CD8-positive, alpha-beta memory T cell (primary cell): ENCODE measurements at regions not wholly inside any gene's neighbourhood (a gene's known extent, or its start where the extent isn't known, plus 50 kb on each side); places are given as distances from the start of the nearest gene placed in this dataset.

Source experiments
- CTCF ChIA-PET: fragments of 350-600 bp; sonication (Branson Sonifier 250); formaldehyde crosslinking; loops from one replicate; lab custom pipeline; 2021; ENCODE audit warnings: antibody characterized with exemption; lab: Charles Lee
- POLR2A ChIA-PET: fragments of 350-600 bp; sonication (Branson Sonifier 250); formaldehyde crosslinking; loops from one replicate; lab custom pipeline; 2021; ENCODE audit warnings: antibody characterized with exemption; lab: Charles Lee
- DNase-seq, 5 donors: peaks; one replicate each; pipeline versions ENCODE4 v3.0.0 to v3.0.0-alpha.2; 2020 to 2022; ENCODE audit warnings: mixed read lengths in 1 of 5
- H3K27ac ChIP-seq: one replicate; pipeline ENCODE4 v1.7.0; 2013; ENCODE audit warnings: low read depth, mild to moderate bottlenecking, low read length, moderate library complexity
- H3K27me3 ChIP-seq: 2 replicates; pipeline ENCODE4 v1.7.0; 2013; ENCODE audit warnings: low read length, mild to moderate bottlenecking; ENCODE audit not compliant: insufficient read depth, poor library complexity, severe bottlenecking
- H3K36me3 ChIP-seq: 2 replicates; pipeline ENCODE4 v1.7.0; 2013; ENCODE audit warnings: mild to moderate bottlenecking, low read length, moderate library complexity; ENCODE audit not compliant: insufficient read depth
- H3K4me1 ChIP-seq: 2 replicates; pipeline ENCODE4 v1.7.0; 2013; ENCODE audit warnings: mild to moderate bottlenecking, low read length, moderate library complexity; ENCODE audit not compliant: insufficient read depth
- H3K4me3 ChIP-seq: 2 replicates; pipeline ENCODE4 v1.7.0; 2013; ENCODE audit warnings: mild to moderate bottlenecking, low read length
- H3K9me3 ChIP-seq: 2 replicates; pipeline ENCODE4 v1.7.0; 2013; ENCODE audit warnings: mild to moderate bottlenecking, low read length
- H3K27ac Mint-ChIP-seq, 8 donors: one replicate each; pipeline ENCODE4 v1.8.0; 2020 to 2021; ENCODE audit warnings: mixed read lengths in 8 of 8, mild to moderate bottlenecking in 6 of 8, inconsistent platforms in 3 of 8, moderate library complexity in 3 of 8
- H3K27me3 Mint-ChIP-seq, 2 donors: one replicate each; pipeline ENCODE4 v1.8.0; 2020 to 2021; ENCODE audit warnings: mixed read lengths in 2 of 2, mild to moderate bottlenecking in 1 of 2, moderate library complexity in 1 of 2
- H3K36me3 Mint-ChIP-seq, 3 donors: one replicate each; pipeline ENCODE4 v1.8.0; 2020 to 2021; ENCODE audit warnings: mixed read lengths in 3 of 3, inconsistent platforms in 1 of 3, mild to moderate bottlenecking in 1 of 3
- H3K4me1 Mint-ChIP-seq, 3 donors: one replicate each; pipeline ENCODE4 v1.8.0; 2020 to 2021; ENCODE audit warnings: mixed read lengths in 3 of 3, inconsistent platforms in 1 of 3, mild to moderate bottlenecking in 1 of 3
- H3K4me3 Mint-ChIP-seq, 7 donors: one replicate each; pipeline ENCODE4 v1.8.0; 2020 to 2021; ENCODE audit warnings: mixed read lengths in 7 of 7, mild to moderate bottlenecking in 6 of 7, moderate library complexity in 4 of 7, inconsistent platforms in 2 of 7
- H3K9me3 Mint-ChIP-seq, 5 donors: one replicate each; pipeline ENCODE4 v1.8.0; 2020 to 2022; ENCODE audit warnings: mixed read lengths in 5 of 5, mild to moderate bottlenecking in 3 of 5, moderate library complexity in 2 of 5, inconsistent platforms in 1 of 5

DNA sequence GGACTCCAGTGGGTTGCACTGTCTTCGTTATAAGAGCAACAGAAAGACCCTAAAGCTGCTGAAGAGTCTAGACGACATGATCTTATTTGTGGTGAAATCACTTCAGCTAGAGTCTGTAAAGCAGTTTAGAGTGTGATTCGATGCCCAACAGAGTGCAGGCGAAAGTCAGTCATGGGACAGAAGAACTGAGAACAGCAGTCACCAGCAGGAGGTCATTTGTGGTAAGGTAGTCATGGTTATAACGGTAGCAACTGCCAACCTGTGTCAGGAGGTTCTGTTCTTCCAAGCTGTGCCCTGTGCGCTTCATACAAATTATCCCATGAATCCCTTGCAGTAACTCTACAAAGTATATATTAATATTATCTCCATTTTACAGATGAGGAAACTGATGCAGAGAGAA, 954.1 kb downstream of the AACS start:
- H3K9me3 Mint-ChIP-seq, result peaks cover 3 to 12% (median 4%) of the 10 kb centered on the region in 5 donors
- H3K36me3 ChIP-seq, result no peaks in the 10 kb centered on the region
- no peak for DNase-seq
- POLR2A ChIA-PET, result no interaction called here
- no peak overlapping the region for H3K27ac Mint-ChIP-seq
- no peak overlapping the region for H3K4me3 ChIP-seq
- H3K27me3 Mint-ChIP-seq, result no peaks in the 10 kb centered on the region
- H3K27me3 ChIP-seq, result no peaks in the 10 kb centered on the region
- H3K4me1 ChIP-seq, result no peaks in the 10 kb centered on the region
- H3K36me3 Mint-ChIP-seq, result no peaks in the 10 kb centered on the region
- no peak overlapping the region for H3K4me3 Mint-ChIP-seq
- no peaks in the 10 kb centered on the region for H3K9me3 ChIP-seq
- H3K4me1 Mint-ChIP-seq, result no peaks in the 10 kb centered on the region
- CTCF ChIA-PET, result no interaction called here
- H3K27ac ChIP-seq, result no peak overlapping the region

DNA sequence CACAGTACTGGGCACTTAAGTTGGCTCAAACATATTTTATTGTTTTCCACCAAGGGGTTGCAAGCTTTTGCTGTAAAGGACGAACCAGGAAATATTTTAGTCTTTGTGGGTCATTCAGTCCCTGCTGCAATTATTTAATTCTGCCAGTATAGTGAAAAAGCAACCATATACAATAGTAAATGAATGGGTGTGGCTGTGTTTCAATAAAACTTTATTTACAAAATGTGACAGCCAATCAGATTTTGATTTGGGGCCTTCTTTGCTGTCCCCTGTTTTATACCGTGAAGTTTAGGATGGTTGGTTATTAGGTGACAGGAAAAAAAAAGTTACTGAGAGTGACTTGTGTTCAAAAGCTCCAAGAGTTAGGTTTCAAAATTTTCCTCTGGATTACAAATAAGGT, 956.4 kb downstream of the AACS start:
- no peaks in the 10 kb centered on the region for H3K27me3 ChIP-seq
- ChIA-PET CTCF (no interaction called here), POLR2A (no interaction called here)
- no peak overlapping the region for H3K4me3 ChIP-seq
- no peaks in the 10 kb centered on the region for H3K9me3 ChIP-seq
- no peaks in the 10 kb centered on the region for H3K36me3 ChIP-seq
- no peak overlapping the region for H3K27ac ChIP-seq
- Mint-ChIP-seq H3K27me3 (no peaks in the 10 kb centered on the region), H3K36me3 (no peaks in the 10 kb centered on the region), H3K27ac (no peak overlapping the region), H3K4me3 (no peak overlapping the region), H3K4me1 (no peaks in the 10 kb centered on the region), H3K9me3 (peaks cover 3 to 9% (median 4%) of the 10 kb centered on the region in 5 donors)
- no peaks in the 10 kb centered on the region for H3K4me1 ChIP-seq
- no peak for DNase-seq

DNA sequence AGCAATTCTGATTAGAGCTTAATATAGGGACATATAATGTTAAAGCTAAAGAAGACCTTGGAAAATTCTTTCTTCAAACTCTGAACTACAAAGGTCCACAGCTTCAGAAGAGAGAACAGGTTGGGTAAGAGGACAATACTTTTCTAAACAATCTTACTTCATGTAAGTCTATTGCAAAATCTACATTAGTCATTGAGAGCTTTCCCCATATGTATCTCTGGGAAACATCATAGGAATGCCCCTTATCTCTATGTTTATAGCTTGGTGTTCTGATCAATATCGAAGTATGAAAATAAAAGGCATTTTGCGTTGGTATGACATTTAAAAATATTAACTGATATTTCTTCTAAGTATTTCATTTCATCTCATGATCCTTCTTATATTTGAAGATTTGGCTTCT, 962.6 kb downstream of the AACS start:
- ChIA-PET CTCF (no interaction called here), POLR2A (no interaction called here)
- Histone ChIP-seq H3K4me3 (no peak overlapping the region), H3K4me1 (no peaks in the 10 kb centered on the region), H3K36me3 (no peaks in the 10 kb centered on the region), H3K27ac (no peak overlapping the region), H3K9me3 (no peaks in the 10 kb centered on the region), H3K27me3 (no peaks in the 10 kb centered on the region)
- Mint-ChIP-seq H3K27ac (no peak overlapping the region), H3K9me3 (peaks cover 0 to 7% (median 0%) of the 10 kb centered on the region in 5 donors), H3K4me1 (no peaks in the 10 kb centered on the region), H3K36me3 (no peaks in the 10 kb centered on the region), H3K4me3 (no peak overlapping the region), H3K27me3 (no peaks in the 10 kb centered on the region)
- no peak for DNase-seq

DNA sequence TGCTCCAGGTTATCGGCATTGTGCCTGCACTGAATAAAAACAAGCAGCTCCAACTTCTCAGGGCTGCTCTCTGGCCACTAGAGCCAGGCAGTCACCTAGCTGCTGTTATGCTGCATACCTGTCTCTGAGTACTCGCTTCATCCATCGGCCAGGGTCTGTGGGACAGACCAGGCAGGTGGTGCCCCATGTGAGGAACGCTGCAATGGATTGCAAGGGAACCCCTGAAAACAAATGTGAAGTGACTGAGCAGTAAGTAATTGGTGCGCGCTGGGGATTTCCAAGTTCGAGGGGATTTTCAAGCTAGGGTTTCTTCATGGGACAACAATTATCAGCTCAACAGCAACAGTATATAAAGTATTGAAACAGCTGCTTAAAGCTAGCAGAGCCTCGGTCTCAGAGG, 965.3 kb downstream of the AACS start:
- Mint-ChIP-seq H3K9me3 (peaks cover 0 to 4% (median 0%) of the 10 kb centered on the region in 5 donors), H3K27ac (no peak overlapping the region), H3K36me3 (no peaks in the 10 kb centered on the region), H3K27me3 (peaks cover 0 to 4% of the 10 kb centered on the region in 2 donors), H3K4me3 (no peak overlapping the region), H3K4me1 (no peaks in the 10 kb centered on the region)
- Histone ChIP-seq H3K27me3 (no peaks in the 10 kb centered on the region), H3K27ac (no peak overlapping the region), H3K4me3 (no peak overlapping the region), H3K9me3 (no peaks in the 10 kb centered on the region), H3K36me3 (no peaks in the 10 kb centered on the region), H3K4me1 (no peaks in the 10 kb centered on the region)
- ChIA-PET CTCF (no interaction called here), POLR2A (no interaction called here)
- no peak for DNase-seq

DNA sequence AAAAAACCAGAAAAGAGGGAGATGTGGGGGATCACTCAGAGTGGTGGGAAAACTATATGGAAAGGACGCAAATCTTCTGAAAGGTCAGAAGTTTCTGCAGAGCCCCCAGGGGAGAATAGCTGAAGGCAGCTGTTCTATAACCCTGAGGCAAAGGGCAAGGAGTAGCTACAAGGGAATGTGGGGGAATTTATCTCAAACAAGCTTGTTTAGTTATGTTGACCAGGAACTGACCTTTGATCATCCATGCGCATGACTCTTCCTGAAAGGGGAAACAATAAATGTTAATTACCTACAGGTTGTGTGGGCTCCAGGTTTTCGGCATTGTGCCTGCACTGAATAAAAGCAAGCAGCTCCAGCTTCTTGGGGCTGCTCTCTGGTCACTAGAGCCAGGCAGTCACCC, 968.5 kb downstream of the AACS start:
- no peaks in the 10 kb centered on the region for H3K4me1 Mint-ChIP-seq
- Histone ChIP-seq H3K27ac (no peak overlapping the region), H3K27me3 (no peaks in the 10 kb centered on the region), H3K4me1 (no peaks in the 10 kb centered on the region), H3K4me3 (no peak overlapping the region), H3K36me3 (no peaks in the 10 kb centered on the region), H3K9me3 (no peaks in the 10 kb centered on the region)
- H3K27me3 Mint-ChIP-seq, result peaks cover 0 to 4% of the 10 kb centered on the region in 2 donors
- ChIA-PET POLR2A (no interaction called here), CTCF (no interaction called here)
- H3K27ac Mint-ChIP-seq, result no peak overlapping the region
- DNase-seq, result no peak
- H3K9me3 Mint-ChIP-seq, result peaks cover 0 to 9% (median 0%) of the 10 kb centered on the region in 5 donors
- H3K36me3 Mint-ChIP-seq, result no peaks in the 10 kb centered on the region
- H3K4me3 Mint-ChIP-seq, result no peak overlapping the region

DNA sequence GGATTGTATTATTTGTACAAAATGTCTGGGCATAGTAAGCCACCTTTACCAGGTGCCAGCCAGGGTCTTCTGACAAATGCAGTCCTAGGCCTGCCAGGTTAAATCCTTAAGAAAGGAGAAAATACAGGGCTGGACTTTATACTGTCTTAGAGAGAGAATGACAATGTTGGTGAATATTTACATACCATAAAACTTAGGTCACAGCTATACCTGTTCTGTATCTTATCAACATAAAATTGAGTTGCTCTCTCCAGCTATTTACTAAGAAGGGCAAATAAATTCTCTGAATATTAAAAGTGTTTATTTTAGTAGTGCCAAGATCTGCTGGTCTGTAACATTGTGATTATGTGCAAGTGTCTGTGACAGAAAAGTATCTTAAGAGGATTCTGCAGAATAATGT, 971.1 kb downstream of the AACS start:
- Mint-ChIP-seq H3K36me3 (no peaks in the 10 kb centered on the region), H3K4me3 (no peak overlapping the region), H3K9me3 (peaks cover 0 to 9% (median 2%) of the 10 kb centered on the region in 5 donors), H3K4me1 (no peaks in the 10 kb centered on the region), H3K27me3 (peaks cover 0 to 4% of the 10 kb centered on the region in 2 donors), H3K27ac (no peak overlapping the region)
- ChIA-PET CTCF (no interaction called here), POLR2A (no interaction called here)
- Histone ChIP-seq H3K27me3 (no peaks in the 10 kb centered on the region), H3K27ac (no peak overlapping the region), H3K9me3 (no peaks in the 10 kb centered on the region), H3K4me3 (no peak overlapping the region), H3K4me1 (no peaks in the 10 kb centered on the region), H3K36me3 (no peaks in the 10 kb centered on the region)
- DNase-seq, result no peak

DNA sequence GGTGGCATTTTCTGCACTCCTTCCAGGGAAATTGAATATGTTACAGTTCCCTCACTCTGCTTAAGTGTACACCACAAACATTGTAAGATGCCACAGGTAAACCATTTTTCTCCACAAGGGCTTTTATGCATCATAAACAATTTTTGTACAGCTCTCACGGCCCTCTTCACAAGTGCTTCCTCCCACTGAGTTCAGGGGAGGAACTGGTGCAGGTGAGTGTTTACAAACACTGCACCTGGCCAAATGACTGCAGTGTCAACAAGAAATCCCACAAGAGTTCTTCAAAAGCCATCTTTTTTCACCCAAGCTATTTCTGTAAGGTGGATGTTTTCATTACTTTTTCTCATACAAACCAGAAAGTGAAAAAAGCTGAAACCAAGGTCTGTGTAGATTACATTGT, 973.2 kb downstream of the AACS start:
- H3K27ac Mint-ChIP-seq, result no peak overlapping the region
- H3K4me3 ChIP-seq, result no peak overlapping the region

DNA sequence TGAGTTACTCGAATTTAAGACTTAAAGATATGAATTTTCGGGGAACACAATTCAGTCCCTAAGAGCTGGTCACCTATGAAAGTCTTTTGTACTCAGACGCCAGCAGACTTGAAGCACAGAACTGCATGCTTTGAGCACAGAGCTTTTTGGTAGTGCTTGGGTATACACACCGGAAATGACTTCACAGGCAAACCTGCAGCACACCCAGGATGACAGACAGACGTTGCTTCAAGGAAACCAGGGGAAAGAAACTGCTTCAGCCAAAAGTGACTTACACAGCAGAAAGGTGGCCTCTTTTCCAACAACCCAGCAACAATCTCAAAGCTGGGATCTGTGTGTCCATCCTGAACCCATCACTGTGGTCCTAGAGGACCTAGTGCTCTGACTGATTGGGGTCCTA, 975.1 kb downstream of the AACS start:
- H3K4me3 Mint-ChIP-seq, result no peak overlapping the region
- CTCF ChIA-PET, result no interaction called here
- DNase-seq, result no peak
- POLR2A ChIA-PET, result no interaction called here
- H3K9me3 Mint-ChIP-seq, result peaks cover 0 to 9% (median 3%) of the 10 kb centered on the region in 5 donors
- H3K27ac Mint-ChIP-seq, result no peak overlapping the region
- H3K4me3 ChIP-seq, result no peak overlapping the region
- no peak overlapping the region for H3K27ac ChIP-seq
- H3K4me1 Mint-ChIP-seq, result no peaks in the 10 kb centered on the region
- H3K4me1 ChIP-seq, result no peaks in the 10 kb centered on the region
- no peaks in the 10 kb centered on the region for H3K27me3 Mint-ChIP-seq
- H3K36me3 ChIP-seq, result no peaks in the 10 kb centered on the region
- no peaks in the 10 kb centered on the region for H3K27me3 ChIP-seq
- no peaks in the 10 kb centered on the region for H3K9me3 ChIP-seq
- no peaks in the 10 kb centered on the region for H3K36me3 Mint-ChIP-seq

More for the DNA sequence above, 973.2 kb downstream of the AACS start:
- DNase-seq, result no peak
- POLR2A ChIA-PET, result no interaction called here
- H3K36me3 Mint-ChIP-seq, result no peaks in the 10 kb centered on the region
- CTCF ChIA-PET, result no interaction called here
- Histone ChIP-seq H3K27ac (no peak overlapping the region), H3K9me3 (no peaks in the 10 kb centered on the region), H3K4me1 (no peaks in the 10 kb centered on the region), H3K36me3 (no peaks in the 10 kb centered on the region), H3K27me3 (no peaks in the 10 kb centered on the region)
- no peak overlapping the region for H3K4me3 Mint-ChIP-seq
- H3K9me3 Mint-ChIP-seq, result peaks cover 0 to 10% (median 2%) of the 10 kb centered on the region in 5 donors
- H3K27me3 Mint-ChIP-seq, result peaks cover 0 to 3% of the 10 kb centered on the region in 2 donors
- H3K4me1 Mint-ChIP-seq, result no peaks in the 10 kb centered on the region

DNA sequence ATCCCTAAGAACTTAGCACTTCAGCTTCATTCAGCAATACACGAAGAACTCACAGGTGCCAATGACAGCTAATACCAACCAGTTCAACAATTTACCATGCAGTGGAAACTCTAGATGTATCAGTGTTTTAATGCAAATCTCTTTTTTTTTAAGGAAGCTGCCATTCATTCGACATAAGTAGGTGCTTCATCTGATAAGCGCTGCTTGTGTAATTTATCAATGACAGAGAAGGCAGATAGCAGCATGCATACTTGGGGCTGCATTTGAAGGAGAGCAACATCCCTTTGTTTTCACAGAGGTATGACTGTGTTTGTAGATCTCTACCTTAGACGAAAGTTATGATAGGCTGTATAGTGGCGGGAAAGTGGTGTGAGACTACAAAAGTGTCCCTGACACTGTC, 977.1 kb downstream of the AACS start:
- ChIA-PET POLR2A (no interaction called here), CTCF (no interaction called here)
- Histone ChIP-seq H3K27ac (no peak overlapping the region), H3K4me1 (no peaks in the 10 kb centered on the region), H3K27me3 (no peaks in the 10 kb centered on the region), H3K4me3 (no peak overlapping the region), H3K36me3 (no peaks in the 10 kb centered on the region), H3K9me3 (no peaks in the 10 kb centered on the region)
- Mint-ChIP-seq H3K27me3 (no peaks in the 10 kb centered on the region), H3K27ac (no peak overlapping the region), H3K9me3 (peaks cover 5 to 12% (median 8%) of the 10 kb centered on the region in 5 donors), H3K36me3 (peaks cover 0 to 1% (median 0%) of the 10 kb centered on the region in 3 donors), H3K4me3 (no peak overlapping the region), H3K4me1 (no peaks in the 10 kb centered on the region)
- no peak for DNase-seq
